Myocyte (in vitro differentiated cells): ENCODE measurements at regions not wholly inside any gene's neighbourhood (a gene's known extent, or its start where the extent isn't known, plus 50 kb on each side); places are given as distances from the start of the nearest gene placed in this dataset.

ENCODE experiments used
- DNase-seq: peaks from one replicate; pipeline ENCODE4 v3.0.0-alpha.2; 2012; ENCODE audit warnings: low read depth

DNA sequence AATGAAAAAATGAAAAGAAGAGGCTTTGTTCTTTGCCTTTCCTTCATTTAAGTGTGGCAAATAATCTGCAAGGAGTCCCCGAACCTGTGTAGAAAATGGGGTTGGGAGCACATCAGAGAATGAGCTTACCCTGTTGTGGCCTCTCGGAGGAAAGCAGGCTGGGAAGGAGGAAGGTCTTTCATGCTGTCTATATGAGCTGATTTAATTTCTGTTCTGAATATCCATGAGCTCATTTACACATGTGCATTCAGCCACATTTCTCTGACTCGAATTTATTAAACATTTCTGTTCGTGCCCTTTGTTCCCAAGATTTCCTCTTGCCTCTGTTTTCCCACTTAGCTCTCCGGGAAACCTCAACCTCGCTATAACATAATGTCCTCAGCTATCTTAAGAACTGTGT lies 584.4 kb upstream of the CDH4 start:
- no peak for DNase-seq

DNA sequence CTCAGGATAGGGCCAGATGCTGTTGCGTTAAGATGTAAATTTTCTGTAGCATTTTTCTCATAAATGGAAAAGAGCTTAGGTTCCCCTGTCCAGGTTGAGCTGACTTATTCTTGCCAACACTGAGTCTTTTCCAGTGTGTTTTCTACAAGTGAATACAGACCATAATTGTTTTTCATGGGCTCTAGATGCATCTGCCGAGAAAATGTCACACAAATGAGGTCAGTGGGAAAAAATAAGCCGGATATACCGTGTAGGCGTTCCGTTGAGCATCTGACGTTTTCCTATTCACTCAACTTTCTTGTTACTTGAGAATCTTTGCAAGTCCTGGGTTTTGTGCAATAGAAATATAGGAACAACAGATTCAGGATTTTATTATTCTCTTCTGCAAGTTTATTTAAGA lies 582.9 kb upstream of the CDH4 start:
- no peak for DNase-seq

DNA sequence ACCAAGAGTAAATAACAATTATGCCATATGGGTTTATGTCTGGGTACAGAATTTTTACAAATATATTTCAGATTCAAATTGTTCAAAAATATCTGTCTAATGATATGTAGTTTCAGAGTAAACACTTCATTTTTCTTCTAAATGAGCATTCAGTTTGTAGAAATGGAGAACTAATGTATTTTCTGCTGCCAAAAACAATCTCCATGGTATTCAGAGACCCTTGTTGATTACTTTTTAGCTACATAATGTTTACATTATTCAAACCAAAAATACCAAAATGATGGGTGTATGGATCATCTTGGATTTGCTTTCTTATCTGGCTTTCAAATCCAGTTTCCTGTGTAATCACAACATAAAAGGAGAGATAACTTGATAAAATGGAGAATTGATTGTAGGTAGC lies 576.0 kb upstream of the CDH4 start:
- DNase-seq = no peak

DNA sequence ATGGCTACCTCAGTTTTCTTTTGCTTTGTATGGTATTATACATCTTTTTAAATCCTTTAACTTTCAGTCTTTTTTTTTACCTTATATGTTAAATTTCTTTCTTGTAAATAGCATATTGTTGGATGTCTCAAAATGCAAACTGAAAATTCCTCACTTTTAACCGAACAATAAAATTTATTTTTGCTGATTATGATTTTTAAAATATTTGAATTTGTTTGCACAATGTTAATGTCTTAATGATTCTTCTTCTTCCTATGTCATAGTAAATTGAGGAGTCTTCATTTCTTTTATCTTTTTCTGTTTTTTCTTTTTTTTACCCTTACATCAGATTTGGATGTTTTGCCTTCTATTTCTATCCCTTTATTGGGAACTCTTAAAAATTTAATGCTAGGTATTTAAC lies 574.2 kb upstream of the CDH4 start:
- DNase-seq = no peak

DNA sequence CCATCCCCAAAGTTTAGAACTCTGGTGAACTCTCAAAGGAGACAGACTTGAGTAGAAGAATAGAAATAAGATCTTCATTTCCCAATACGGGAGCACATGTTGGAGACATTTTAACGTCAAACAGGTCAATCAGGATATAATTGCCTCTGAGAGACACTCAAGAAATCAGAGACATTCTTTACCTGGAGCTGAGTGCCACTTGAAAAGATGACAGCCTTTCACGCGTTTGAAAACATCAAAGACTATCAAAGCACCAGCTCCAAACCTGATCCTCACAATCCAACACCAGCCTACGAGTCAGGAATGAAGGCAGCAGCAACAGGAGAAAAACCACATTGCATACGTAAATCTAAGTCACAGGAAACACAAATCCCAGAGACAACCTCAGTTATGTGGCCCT lies 571.5 kb upstream of the CDH4 start:
- no peak for DNase-seq

DNA sequence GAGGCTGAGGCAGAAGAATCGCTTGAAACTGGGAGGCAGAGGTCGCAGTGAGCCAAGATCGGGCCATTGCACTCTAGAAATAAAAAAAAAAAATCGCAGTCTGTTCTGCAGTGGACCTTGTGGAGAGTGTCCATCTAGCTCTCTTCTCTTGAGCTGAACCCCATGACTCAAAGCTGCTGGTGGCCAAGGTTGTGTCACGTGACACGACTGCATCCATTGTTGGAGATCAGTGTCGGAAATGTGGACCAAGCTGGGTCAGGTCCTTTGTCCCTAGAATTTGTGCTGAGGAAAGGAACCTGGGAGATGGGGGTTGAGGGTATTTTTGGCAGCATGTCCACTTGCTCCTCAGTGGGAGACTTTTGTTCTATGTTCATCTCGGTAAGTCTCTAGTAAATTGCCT lies 564.8 kb upstream of the CDH4 start:
- no peak for DNase-seq

DNA sequence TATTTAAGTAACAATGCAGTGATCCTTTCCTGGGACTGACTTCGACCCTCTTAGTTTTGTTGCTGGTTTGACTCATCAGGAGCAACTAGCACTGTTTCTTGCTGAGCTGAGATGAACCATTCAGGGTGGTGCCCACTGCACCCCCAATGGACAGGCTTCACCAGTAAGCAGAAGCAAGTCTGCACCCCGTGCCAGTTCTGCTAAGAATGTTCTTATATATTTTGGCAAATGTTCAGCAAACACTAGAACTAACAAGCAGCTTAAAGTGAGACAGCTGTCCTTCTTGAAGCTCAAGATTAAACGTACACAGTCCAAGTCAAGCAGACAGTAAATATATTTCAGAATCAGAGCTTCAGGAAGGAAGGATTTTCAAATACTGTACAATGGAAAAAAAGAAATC lies 561.3 kb upstream of the CDH4 start:
- no peak for DNase-seq

DNA sequence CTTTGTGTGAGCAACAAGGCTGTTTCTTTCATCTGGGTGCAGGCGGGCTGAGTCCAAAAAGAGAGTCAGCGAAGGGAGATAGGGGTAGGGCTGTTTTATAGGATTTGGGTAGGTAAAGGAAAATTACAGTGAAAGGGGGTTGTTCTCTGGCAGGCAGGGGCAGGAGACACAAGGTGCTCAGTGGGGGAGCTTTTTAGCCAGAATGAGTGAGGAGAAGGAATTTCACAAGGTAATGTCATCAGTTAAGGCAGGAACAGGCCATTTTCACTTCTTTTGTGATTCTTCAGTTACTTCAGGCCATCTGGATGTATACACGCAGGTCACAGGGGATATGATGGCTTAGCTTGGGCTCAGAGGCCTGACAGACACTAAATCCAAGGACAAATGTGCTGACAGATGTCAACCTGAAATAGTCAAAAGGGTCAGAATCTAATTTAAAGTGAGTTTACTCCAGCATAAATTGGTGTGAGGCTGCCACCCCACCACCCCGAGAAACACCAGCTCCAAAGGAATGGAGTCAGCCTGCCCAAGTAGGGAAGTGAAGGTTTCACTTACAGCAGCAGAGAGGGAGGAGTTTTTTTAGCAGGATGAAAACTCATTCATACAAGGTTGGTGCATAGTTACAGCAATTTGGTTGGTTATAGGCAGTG lies 560.0 kb upstream of the CDH4 start:
- DNase-seq = no peak

DNA sequence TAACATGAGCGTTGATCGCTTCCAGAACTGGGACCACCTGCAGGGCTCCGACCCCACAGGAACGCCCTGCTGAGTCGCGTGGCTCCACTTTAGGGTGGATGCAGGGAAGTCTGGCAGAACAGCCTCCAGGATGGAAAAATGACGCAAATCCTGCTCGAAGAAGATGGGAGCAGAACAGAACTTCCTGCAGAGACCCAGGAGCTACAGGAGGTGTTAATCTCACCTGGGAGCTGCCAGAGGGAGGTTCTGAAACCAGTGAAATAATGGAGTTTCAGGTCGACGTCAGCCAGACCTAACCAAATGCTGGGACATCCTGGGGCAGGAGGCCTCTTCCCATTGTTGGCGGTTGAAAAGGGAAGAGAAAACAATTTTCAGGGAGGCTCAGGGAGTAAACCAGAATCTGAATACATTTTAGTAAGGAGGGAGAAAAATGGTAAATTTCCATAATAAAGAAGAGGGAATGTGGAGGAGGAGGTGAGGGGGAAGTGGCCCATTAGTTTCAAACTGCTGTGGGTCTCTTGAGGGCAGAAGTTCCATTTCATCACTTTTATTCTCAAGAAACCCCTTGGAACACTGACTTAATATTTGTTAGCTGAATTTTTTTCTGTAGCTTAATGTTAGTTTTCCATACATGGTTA lies 558.4 kb upstream of the CDH4 start:
- no peak for DNase-seq

DNA sequence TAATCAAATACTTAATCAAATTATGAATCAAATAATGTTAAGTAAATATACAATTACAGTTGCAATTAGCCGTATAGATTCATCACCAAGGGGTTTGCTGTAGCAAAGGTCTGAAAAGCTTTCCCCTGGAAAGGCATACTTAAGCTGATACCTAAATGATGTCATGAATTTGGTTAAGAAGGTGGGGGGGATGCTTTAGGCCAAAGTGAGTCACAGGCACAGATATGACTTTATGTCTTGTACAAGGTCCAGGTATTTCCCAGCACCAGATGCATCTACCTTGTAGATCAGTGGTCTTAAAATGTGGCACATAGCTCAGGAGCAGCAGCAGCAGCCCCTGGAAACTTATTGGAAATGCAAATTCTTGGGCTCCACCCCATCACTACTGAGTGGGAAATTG lies 557.3 kb upstream of the CDH4 start:
- DNase-seq = no peak

DNA sequence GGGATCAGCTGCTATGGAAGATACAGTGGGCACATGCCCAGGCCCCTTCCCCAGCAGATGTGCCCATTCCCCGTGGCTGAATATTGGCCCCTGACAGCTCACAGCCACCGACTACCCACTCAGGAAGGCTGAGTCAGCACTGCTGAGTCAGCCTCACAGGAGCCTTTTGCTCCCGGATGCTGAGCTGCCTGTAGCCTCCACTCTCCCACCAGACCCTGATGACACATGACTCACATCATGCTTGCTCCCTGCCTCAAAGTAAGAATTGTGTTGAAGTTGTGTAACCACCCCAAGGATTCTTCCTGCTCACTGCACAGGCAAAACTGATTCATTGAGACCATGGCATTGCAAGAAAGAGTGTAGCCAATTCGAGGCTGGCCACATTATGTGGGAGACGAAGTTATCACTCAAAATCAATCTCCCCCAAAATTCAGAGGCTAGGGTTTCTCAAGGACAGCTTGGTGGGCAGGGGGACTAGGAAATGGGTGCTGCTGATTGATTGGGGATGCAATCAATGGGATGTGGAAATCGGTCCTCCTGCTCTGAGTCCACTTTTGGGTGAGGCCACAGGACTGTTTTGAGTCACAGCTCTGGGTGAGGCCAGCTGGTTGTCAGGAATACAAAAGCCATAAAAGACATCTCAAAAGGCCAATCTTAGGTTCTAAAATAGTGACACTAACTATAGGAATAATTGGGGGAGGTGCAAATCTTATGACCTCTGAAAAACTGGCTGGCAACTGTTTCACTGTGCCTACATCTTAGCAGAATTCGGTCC lies 556.6 kb upstream of the CDH4 start:
- no peak for DNase-seq

DNA sequence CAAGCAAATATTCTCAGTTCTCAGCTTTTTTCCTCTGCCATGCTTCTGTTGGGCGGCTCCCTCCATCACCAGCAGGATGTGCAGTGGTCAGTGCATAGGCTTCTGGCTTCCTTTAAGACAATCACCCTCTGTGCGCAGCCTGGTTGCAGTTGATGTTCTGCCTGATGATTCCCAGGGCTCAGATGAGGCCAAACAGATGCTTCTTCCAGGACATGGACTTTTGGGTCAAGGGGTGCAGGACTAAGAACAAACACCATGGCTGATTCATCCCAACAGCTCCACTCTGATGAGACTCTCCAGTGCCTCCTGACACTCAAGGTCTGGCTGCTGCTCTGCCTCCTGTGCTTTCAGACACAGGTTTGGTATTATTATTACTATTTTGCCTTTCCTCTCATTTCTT lies 554.8 kb upstream of the CDH4 start:
- DNase-seq = no peak

DNA sequence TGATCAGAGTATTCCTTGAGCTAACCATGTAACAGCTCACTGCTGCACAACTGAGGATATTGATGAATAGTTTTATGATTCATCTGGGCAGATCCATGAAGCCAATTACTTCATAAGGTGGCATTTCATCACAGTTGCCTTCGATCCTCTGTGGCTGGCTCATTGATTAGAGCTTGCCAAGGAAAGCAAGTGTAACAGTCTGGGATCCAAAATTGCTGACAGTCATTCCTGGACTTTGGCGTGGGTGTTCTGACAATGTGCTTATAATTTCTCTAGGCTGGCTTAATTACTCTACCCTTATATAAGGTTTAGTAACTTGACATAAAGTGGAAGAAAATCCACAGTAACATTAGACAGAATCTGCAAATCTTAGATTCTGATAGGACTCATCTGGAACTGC lies 551.3 kb upstream of the CDH4 start:
- DNase-seq = no peak

DNA sequence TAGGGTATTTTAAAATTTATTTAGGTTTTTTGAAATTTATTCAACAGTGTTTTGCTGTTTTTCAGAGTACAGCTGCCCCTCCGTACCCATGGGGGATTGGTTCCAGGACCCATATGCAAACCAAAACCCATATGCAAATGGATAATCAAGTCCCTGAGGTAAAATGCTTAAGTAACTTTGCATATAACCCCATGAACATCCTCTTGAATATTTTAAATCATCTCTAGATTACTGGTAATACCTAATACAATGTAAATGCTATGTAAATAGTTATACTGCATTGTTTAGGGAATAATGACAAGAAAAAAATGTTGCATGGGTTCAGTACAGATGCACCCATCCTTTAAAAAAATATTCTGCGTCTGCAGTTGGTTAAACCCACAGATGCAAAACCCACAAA lies 547.9 kb upstream of the CDH4 start:
- no peak for DNase-seq

DNA sequence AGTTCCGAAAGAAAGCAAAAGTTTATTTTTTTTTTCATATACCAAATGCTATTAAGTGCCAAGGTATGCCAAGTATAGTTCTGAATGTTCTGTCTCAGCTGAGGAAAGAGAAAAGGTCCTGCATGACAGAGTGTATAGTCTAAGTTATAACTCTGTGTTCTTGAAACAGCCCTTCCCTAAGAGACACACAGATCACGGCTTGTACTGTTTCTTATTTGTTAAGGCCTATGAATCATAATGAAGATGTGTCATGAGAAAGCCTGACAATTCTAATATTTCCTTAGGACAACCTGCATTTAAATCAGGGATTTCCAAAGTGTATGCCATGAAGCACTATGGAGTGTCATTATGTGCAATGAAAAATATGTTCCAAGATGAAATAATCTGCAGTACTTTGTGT lies 538.7 kb upstream of the CDH4 start:
- no peak for DNase-seq

DNA sequence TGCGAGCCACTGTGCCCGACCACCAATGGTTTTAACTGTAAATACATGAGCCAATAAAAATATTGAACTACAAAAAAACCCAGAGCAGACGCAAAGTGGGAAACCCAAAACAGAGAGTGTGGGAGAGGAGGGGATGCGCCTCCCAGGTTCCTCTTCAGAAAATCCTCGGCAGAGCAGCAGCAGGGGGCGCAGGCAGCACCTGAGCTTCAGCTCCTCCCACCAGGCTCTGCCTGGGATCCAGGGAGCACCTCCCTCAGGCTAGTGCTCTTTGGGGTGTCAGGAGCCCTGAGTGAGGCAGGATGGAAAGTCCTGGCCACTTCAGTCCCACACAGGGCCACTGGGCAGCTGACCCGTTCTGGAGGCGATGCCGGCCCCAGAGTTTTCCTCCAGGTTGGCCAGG lies 536.9 kb upstream of the CDH4 start:
- DNase-seq = no peak

DNA sequence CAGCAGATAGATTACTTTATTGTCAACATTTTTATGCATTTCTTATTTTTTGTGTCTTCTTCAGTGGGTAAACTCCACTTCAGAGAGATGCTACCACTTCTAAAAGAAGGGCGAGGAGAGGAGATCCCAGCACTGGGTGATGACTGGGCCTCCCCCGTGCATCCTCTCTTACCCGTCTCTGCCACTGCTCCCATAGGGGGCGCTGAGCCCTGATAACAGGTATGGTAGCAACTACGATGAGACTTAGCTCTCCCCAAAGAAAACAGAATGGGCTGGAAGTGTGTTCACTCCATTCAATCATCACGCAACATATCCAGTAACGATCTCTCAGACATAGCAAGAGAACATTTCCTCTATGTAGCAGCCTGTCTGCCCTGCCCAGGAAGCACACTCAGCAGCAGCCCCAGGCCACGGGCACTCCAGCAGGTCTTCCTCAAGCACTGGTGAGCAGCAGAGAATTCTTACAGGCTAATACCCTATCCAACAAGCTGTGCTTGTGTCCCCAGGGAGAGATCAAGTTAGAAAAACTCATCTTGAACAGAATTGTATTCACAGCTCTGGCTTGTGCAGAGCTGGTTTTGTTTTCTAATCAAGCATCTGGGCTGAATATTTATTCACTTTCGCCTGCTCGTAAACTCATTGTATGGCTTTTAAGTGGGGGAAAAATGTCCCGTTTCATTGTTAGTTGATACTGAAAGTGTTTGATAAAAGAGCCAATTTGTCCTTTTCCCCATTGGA lies 533.1 kb upstream of the CDH4 start:
- DNase-seq = no peak

DNA sequence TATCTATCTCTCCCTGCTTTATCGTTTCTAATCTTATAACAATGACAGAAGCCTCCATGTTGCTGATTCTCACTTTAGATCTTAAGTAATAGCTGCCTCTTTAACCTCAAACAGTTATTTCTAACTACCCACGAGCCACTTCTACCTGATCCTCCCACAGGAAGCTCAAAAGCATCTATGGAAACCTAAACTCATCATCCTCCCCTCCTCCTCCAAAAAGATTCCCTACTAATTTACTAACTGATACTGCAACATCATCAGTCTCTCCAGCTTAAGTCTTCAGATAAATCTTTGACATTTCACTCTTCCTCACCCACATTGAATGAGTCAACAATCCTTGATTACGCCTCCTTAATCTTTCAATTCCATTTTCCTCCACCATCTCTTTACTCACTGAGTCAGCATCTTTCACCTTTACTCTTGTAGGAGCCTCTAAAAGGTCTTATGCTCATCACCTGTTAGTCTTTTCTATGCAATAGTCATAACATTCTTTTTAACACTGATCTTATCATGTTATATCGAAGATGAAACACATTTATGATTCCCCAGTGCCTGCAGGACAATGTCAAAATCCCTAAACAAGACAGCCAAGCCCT lies 526.7 kb upstream of the CDH4 start:
- no peak for DNase-seq

DNA sequence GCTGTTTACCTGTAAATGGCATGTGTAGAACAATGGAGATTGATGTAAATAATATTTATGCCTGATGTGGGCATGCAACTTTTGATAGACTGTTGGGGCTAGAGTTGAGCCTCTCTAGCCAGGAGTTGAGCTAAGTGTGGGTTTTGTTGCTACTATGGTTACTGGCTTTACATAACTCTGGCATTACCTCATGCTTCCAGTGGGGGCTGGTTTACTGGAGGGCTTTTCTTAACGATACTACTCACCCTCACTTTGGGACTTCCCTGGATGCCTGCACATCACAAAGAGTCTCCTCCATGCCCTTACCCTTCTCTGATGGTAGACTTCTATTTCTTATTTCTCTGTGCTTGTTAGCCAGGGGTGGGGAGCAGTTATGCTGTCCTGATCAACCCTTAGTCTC lies 524.6 kb upstream of the CDH4 start:
- no peak for DNase-seq

DNA sequence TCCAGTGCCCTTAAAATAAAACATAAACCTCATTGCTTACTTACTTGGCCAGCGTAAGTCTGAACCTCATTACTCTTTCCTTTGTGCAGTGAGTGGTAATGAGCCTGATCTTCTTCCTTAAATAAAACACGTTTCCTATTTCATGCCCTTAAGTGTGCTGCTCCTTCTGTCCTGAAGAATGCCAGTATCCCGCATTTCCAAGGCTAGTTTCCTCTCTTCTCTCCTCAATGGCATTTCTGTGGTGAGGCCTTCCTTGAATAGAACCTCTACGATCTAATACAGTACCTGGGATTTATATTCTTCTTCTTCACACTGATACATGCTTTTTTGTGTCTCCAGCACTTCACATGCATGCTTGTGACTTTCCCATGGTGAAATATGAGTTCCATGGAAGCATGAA lies 523.4 kb upstream of the CDH4 start:
- no peak for DNase-seq

DNA sequence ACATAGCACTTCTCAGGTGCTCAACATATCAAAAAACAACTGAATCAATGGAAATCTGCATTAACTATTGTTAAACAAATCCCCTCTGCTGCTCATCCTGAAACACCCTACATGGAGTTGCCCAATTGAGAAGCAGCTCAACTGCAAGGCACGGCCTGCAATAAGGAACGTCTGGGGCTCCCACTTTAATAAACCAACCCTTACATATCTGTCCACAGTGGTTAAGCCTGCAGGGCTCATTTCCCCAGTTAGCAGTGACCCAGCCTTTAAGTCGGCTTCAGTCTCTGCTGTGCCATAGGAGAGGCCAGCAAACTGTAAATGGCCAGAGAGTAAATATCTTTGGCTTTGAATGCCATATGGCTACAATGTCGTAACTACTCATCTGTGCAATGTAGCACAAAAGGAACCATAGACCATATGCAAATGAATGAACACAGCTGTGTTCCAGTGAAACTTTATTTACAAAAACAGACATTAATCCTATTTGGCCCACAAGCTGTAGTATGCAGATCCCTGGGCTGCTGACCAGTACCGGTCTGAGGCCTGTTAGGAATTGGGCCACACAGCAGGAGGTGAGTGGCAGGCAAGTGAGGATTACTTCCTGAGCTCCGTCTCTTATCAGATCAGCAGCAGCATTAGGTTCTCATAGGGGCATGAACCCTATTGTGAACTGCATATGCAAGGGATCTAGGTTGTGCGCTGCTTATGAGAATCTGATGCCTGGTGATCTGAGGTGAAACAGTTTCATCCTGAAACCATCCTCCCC lies 522.7 kb upstream of the CDH4 start:
- DNase-seq = no peak
